LNCaP clone FGC (cell line): ENCODE measurements at regions not wholly inside any gene's neighbourhood (a gene's known extent, or its start where the extent isn't known, plus 50 kb on each side); places are given as distances from the start of the nearest gene placed in this dataset.

Experiments
- DNase-seq: peaks from one replicate; pipeline ENCODE4 v3.0.0-alpha.2; 2011; ENCODE audit warnings: low read depth
- H3K4me3 ChIP-seq: 2 replicates; pipeline ENCODE4 v1.5.1; 2011; ENCODE audit warnings: mild to moderate bottlenecking, low read depth, low read length, control low read depth
- CTCF ChIP-seq: IDR thresholded peaks from 2 replicates; pipeline ENCODE4 v1.5.1; 2012; ENCODE audit warnings: mild to moderate bottlenecking; ENCODE audit not compliant: control insufficient read depth, insufficient read depth; ENCODE audit errors: extremely low read depth

GRCh38 chr18:73950116-73950700 lies 197.4 kb downstream of the FBXO15 start:
- TF ChIP-seq CTCF = no peak
- no peak overlapping the region for H3K4me3 ChIP-seq
- DNase-seq = no peak

- DNase-seq = no peak
Measured at GRCh38 chr18:73948497-73948896, 199.1 kb downstream of the FBXO15 start.

GRCh38 chr18:73948084-73948483 lies 199.6 kb downstream of the FBXO15 start:
- no peak for DNase-seq
- no peak overlapping the region for H3K4me3 ChIP-seq
- no peak for TF ChIP-seq CTCF

More at GRCh38 chr18:73948497-73948896, 199.1 kb downstream of the FBXO15 start:
- no peak overlapping the region for H3K4me3 ChIP-seq
- TF ChIP-seq CTCF = no peak

GRCh38 chr18:73947180-73947921 lies 200.3 kb downstream of the FBXO15 start:
- no peak for TF ChIP-seq CTCF
- H3K4me3 ChIP-seq = no peak overlapping the region
- no peak for DNase-seq

- DNase-seq = no peak
- no peak for TF ChIP-seq CTCF
- H3K4me3 ChIP-seq = no peak overlapping the region
Measured at GRCh38 chr18:73945130-73945792, 202.4 kb downstream of the FBXO15 start.

GRCh38 chr18:73944715-73945114 lies 202.9 kb downstream of the FBXO15 start:
- no peak overlapping the region for H3K4me3 ChIP-seq
- no peak for DNase-seq
- TF ChIP-seq CTCF = no peak
